Muscle of leg (tissue), 3 donors: ENCODE measurements at regions not wholly inside any gene's neighbourhood (a gene's known extent, or its start where the extent isn't known, plus 50 kb on each side); places are given as distances from the start of the nearest gene placed in this dataset.

ENCODE experiments used
- DNase-seq: peaks from one replicate; pipeline ENCODE4 v3.0.0; 2013
- H3K27ac ChIP-seq: one replicate; pipeline ENCODE4 v1.5.1; 2013; ENCODE audit warnings: mild to moderate bottlenecking, low read length, control low read depth
- H3K27me3 ChIP-seq: one replicate; pipeline ENCODE4 v1.6.1; 2013; ENCODE audit warnings: low read length; ENCODE audit not compliant: control insufficient read depth, insufficient read depth
- H3K36me3 ChIP-seq: one replicate; pipeline ENCODE4 v1.6.1; 2013; ENCODE audit warnings: low read length; ENCODE audit not compliant: control insufficient read depth, insufficient read depth
- H3K4me1 ChIP-seq: one replicate; pipeline ENCODE4 v1.6.1; 2013; ENCODE audit warnings: low read length; ENCODE audit not compliant: control insufficient read depth, insufficient read depth
- H3K4me3 ChIP-seq: one replicate; pipeline ENCODE4 v1.5.1; 2013; ENCODE audit warnings: low read length, control low read depth
- H3K9me3 ChIP-seq: replicated peaks from 2 replicates; pipeline ENCODE4 v1.6.1; 2013; ENCODE audit warnings: low read depth, low read length; ENCODE audit not compliant: control insufficient read depth
- WGBS: methylation state at CpG from one replicate; pipeline ENCODE4 v1.1.5; 2013; ENCODE audit warnings: missing lambda C conversion rate; ENCODE audit not compliant: insufficient coverage; 5-methylcytosine and 5-hydroxymethylcytosine counted together

DNA sequence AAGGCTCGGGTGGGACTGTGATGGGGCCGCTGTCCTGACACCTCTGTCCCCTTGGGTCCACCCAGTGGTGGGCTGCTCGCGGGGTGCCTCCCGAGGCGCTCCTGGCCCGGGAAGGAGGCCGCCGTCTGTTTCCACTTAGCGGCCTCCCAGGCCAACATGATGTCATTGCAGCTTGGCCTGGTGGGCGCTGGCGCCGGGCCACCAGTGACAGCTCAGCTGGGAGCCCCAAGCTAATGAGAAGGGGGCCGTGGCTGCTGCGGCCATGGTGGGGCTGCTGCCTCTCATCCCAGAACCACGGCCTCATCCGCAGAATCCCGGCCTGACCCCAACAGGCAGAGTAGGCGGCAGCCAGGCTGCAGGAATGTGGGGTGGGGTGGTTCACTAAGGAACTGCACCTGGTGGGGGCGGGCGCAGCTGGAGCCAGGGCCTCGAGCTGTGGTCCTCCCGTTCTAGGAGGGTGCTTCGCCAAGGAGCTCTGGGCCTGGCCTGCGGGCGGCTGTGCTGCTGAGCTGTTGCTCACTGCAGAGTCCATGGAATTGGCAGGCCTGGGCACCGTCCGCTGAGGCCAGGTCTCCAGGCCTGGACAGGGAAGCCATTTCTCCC lies 123.5 kb upstream of the COL5A1 start:
- Histone ChIP-seq H3K4me3 (no peak overlapping the region), H3K4me1 (peaks cover 33% of the 10 kb centered on the region), H3K36me3 (no peaks in the 10 kb centered on the region), H3K27ac (peak overlapping the region; percentile 56), H3K9me3 (peaks cover 15% of the 10 kb centered on the region), H3K27me3 (no peaks in the 10 kb centered on the region)
- DNase-seq: peak; percentile 76
- WGBS: 46% methylated on average over 23 of the region's 28 CpGs

DNA sequence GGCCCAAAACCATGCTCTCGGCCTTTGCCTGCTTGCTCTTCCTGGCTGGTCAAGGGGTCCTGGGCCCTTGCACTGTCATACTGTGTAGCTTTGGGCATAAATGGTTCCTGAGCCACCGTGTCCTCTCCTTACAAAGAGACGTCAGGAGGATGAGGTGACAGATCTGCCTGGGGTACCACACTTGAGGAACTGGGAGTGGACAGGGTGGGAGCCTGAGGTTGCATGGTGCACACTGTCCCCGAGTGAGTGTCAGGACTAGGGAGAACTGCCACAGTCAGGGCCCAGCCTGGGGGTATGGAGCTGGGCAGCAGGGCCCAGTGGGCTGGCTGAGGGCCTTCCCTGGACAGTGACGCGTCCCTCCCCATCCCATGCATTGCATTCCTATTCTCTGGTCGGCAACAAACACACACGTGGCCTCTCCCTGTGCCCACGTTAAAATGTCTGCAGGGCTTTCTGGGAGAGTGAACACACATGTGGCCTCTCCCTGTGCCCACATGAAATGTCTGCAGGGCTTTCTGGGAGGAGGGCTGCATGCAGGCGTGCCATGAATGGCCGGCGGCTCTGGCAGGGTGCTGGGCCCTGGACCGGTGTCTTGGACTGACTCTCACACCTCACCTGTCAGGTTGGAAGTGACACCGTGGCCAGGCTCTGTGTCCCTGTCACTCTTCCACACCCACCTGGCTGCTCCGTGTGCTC lies 122.1 kb upstream of the COL5A1 start:
- no peak overlapping the region for H3K27ac ChIP-seq
- peaks cover 33% of the 10 kb centered on the region for H3K4me1 ChIP-seq
- no peaks in the 10 kb centered on the region for H3K27me3 ChIP-seq
- H3K36me3 ChIP-seq: no peaks in the 10 kb centered on the region
- H3K4me3 ChIP-seq: no peak overlapping the region
- 86% methylated on average over 12 of the region's 15 CpGs for whole genome bisulfite sequencing
- no peak for DNase-seq
- peaks cover 7% of the 10 kb centered on the region for H3K9me3 ChIP-seq

DNA sequence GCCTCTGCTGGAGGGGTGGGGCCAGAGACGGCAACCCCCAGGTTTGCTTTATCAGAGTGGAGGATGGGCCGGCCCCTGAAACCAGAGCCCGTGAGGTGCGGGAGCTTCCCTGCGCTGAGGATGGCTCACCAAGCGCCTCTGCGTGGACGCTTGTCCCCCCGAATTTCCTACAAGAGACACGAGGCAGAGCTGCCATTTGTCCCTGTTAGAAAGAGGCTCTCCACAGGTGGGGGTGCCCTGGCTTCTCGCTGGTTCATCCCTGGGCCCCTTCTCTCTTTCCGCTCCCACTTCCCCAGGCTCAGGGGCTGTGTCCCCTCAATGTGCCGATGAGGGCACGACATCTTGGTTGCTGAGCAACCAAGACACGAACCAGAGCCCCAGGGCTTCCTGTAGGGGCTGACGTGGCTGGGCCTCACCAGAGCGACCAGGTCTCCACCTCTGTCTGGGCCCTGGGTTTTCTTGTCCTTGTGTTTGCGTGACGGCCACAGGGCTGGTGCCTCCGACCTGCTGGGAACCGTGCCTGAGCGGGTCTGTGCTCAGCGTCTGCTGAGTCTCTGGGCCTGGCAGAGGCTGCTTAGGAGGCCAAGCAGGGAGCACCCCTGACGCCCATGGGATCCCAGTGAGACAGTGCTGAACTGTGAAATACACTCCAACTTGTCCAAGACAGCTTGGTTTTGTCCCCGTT lies 119.6 kb upstream of the COL5A1 start:
- H3K4me1 ChIP-seq: peaks cover 42% of the 10 kb centered on the region
- no peak for DNase-seq
- no peak overlapping the region for H3K27ac ChIP-seq
- H3K27me3 ChIP-seq: peaks cover 7% of the 10 kb centered on the region
- WGBS: 62% methylated on average over 25 of the region's 25 CpGs
- no peaks in the 10 kb centered on the region for H3K36me3 ChIP-seq
- peaks cover 7% of the 10 kb centered on the region for H3K9me3 ChIP-seq
- H3K4me3 ChIP-seq: no peak overlapping the region

DNA sequence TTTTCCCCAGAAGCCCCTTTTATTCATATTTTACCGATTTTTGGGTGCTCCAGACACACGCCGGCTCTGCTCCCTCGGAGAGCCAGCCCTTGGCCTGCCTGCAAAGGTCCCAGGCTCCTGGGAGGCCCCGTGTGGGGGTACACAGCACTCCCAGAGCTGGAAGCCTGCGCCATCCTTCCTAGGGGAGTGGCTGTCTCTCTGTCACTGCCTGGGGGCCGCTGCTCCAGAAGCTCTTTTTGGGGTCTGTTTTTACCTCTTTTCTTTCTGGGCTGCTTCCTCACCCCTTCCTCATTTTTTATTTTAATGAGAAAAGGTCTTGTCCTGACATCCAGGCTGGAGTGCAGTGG lies 119.1 kb upstream of the COL5A1 start:
- peaks cover 7% of the 10 kb centered on the region for H3K9me3 ChIP-seq
- no peak overlapping the region for H3K27ac ChIP-seq
- H3K4me1 ChIP-seq: peaks cover 41% of the 10 kb centered on the region
- H3K36me3 ChIP-seq: no peaks in the 10 kb centered on the region
- H3K4me3 ChIP-seq: no peak overlapping the region
- no peak for DNase-seq
- peaks cover 7% of the 10 kb centered on the region for H3K27me3 ChIP-seq
- WGBS: 71% methylated on average over 6 of the region's 7 CpGs

DNA sequence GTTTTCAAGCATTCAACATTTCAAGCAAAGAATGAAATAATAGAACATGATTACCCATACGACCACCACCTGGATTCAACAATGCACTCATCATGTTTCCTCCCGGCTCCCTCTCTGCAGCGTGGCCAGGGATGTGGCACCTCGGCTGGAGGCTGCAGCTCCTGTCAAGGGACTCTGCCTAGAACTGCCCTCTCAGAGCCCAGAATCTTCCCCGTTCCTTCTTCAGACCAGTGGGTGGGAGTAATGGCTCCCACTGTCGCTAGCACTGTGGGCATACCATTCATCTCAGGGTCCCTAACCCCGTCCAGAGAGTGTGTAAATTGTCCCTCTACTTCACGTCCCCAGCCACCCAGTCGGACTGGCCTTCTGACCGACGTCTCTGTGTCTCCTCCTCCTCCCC lies 118.6 kb upstream of the COL5A1 start:
- WGBS: 84% methylated on average over 10 of the region's 11 CpGs
- DNase-seq: no peak
- H3K27ac ChIP-seq: no peak overlapping the region
- no peaks in the 10 kb centered on the region for H3K36me3 ChIP-seq
- peaks cover 36% of the 10 kb centered on the region for H3K4me1 ChIP-seq
- H3K27me3 ChIP-seq: peaks cover 7% of the 10 kb centered on the region
- H3K9me3 ChIP-seq: peaks cover 7% of the 10 kb centered on the region
- no peak overlapping the region for H3K4me3 ChIP-seq

DNA sequence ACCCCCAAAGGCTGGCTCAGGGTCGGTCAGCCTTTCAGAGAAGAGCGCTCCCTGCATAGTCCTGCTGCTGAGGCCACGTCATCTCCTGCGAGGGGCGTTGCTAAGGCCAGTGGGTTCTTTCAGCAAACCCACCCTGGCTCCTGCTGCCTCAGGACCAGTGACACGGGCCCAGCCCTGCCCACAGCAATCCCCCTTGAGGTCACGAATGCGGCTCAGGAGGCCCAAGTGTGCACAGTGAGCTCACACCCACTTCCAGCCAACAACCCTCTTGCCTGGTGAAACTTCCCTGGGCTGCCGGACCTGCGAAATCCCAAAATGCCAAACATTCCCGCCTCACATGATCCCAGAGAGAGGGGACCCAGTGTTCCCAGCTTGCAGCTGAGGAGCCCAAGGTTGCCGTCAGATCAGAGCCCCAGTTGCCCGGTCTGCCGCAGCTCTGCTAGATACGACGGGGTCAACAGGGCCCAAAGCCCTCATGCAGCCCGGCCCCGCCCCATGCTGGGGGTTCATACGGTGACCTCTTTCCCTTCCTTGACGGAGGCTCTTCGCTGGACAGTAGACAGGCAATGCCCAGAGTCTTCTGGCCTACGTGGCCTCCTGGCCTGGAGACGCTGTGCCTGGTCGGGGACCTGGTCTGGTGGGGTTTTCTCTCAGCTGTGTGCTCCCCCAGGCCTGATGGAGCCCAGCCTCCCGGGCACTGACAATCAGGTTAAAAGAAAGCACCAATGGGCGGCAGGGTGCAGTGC lies 116.4 kb upstream of the COL5A1 start:
- no peak for DNase-seq
- Histone ChIP-seq H3K4me1 (peaks cover 31% of the 10 kb centered on the region), H3K27ac (peak overlapping the region; percentile 92), H3K36me3 (no peaks in the 10 kb centered on the region), H3K9me3 (peaks cover 7% of the 10 kb centered on the region), H3K4me3 (no peak overlapping the region), H3K27me3 (peaks cover 7% of the 10 kb centered on the region)
- WGBS: 88% methylated on average over 21 of the region's 26 CpGs

DNA sequence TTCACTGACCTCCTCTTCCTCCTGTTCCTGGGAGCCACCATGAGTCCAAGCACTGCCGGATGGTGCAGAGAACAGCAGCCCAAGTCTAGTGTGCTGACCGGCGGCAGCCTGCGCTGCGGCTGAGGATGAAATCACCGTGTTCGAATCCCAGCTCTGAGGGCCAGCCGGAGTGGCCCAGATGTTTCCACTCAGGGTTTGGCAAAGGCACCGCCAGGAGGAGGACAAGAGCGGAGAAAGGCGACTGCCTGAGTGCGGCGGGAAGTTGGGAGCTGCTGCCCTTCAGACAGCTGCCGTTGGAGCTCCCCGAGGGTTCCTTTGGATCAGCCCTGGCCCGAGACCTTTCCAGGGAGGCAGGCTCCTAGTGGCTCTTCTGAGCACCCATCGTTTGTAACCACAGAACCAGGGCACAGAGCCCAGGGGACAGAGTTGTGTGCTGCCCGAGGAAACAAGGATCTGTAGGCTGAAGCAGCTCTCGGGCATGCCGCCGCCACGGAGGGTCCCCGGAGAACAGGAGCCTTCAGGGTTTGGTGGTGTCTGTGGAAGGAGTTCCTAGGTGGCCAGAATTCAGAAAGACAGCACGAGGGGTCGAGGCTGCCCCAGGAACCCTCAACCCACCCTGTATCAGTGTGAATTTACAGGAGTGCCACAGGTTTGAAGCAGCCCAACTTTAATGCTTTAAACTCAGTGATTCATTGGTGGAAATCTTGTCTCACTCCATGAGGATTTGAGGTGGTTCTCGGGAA lies 115.6 kb upstream of the COL5A1 start:
- H3K36me3 ChIP-seq: no peaks in the 10 kb centered on the region
- H3K4me1 ChIP-seq: peaks cover 31% of the 10 kb centered on the region
- peak; percentile 91 for DNase-seq
- 31% methylated on average over 17 of the region's 26 CpGs for WGBS
- H3K27me3 ChIP-seq: peaks cover 7% of the 10 kb centered on the region
- H3K27ac ChIP-seq: peak overlapping the region; percentile 92
- H3K4me3 ChIP-seq: no peak overlapping the region
- H3K9me3 ChIP-seq: peaks cover 9% of the 10 kb centered on the region

DNA sequence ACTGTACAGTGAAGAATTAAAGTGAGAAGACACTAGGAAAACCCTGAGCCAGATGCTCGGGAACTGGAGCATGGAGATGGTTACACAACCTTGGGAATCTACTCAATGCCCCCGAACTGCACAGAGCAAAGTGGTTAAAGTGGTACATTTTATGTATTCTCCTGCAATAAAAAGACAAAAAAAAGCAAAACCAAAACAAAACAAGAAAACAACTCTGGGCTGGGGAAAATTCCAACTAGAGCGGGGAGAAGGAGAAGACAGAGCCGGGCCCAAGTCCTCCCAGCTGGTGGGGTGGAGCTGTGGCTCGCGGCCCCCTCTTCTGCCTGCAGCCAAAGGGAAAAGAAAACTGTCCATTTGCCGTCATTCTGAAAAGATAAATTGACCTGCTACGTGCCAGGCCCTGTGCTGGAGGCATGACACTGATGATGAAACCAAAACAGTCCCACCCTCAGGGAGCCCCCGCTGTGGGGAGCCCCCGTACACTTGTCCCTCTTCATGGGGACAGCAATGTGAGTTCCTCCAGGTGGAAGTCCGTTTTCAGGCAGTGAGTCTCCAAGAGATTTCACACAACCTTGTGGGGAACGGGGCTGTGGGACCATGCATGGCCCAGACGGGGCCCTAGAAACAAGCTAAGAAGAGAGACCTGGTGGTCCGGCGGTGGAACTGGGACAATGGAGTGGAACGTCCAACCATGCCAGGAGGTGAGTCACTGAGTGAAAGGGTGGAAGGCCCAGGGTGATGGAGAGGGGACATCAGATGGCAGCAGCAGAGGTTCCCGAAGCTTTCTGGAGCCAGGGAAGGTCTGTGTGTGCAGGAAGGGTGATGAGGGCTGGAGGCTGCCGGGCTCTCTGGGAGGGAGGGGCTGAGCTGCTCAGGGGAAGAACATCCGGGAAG lies 114.8 kb upstream of the COL5A1 start:
- H3K27ac ChIP-seq: peak overlapping the region; percentile 92
- H3K27me3 ChIP-seq: peaks cover 7% of the 10 kb centered on the region
- peak; percentile 86 for DNase-seq
- H3K4me3 ChIP-seq: no peak overlapping the region
- H3K9me3 ChIP-seq: peaks cover 8% of the 10 kb centered on the region
- H3K4me1 ChIP-seq: peaks cover 27% of the 10 kb centered on the region
- no peaks in the 10 kb centered on the region for H3K36me3 ChIP-seq
- 53% methylated on average over 13 of the region's 19 CpGs for WGBS

DNA sequence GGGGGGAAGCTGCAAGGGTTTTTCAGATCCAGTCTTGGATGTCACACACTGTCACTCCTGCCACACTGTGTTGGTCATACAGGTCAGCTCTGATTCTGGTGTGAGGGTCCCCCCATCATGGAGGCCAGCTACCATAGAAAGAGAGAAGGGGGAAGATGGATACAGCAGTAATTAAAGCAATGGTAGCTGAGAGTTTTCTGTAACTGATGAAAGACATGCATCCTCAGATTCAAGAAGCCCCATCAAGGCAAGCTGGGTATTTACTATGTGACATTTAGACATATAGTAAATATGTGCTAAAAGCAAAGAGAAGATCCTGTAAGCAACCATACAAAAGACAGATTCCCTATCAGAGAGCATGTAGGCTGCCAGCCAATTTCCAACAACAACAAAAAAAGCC lies 110.9 kb upstream of the COL5A1 start:
- Histone ChIP-seq H3K9me3 (peaks cover 8% of the 10 kb centered on the region), H3K27me3 (peaks cover 8% of the 10 kb centered on the region)

More for the DNA sequence above, 110.9 kb upstream of the COL5A1 start:
- H3K4me3 ChIP-seq: no peak overlapping the region
- H3K36me3 ChIP-seq: no peaks in the 10 kb centered on the region
- peaks cover 28% of the 10 kb centered on the region for H3K4me1 ChIP-seq
- DNase-seq: no peak
- no peak overlapping the region for H3K27ac ChIP-seq
